Upper lobe of left lung (tissue), 4 donors: ENCODE measurements at regions not wholly inside any gene's neighbourhood (a gene's known extent, or its start where the extent isn't known, plus 50 kb on each side); places are given as distances from the start of the nearest gene placed in this dataset.
"Not testable (repeated sequence)": the region's sequence is repeated elsewhere in the genome, so short reads cannot be mapped to it uniquely, and the experiment has no call there.

Experiments
- EP300 ChIP-seq, 4 donors: sonication (generic); formaldehyde crosslinking; IDR thresholded peaks; one replicate each; pipeline ENCODE4 v1.5.1; 2017; ENCODE audit warnings: antibody characterized with exemption in 4 of 4, control low read depth in 2 of 4
- POLR2A ChIP-seq, 4 donors: fragments of 450-650 bp; IDR thresholded peaks; one replicate each; pipeline ENCODE4 v1.5.1; 2016 to 2017; ENCODE audit warnings: antibody characterized with exemption in 4 of 4, mild to moderate bottlenecking in 2 of 4
- POLR2AphosphoS5 ChIP-seq, 2 donors: sonication (generic); formaldehyde crosslinking; IDR thresholded peaks; one replicate each; pipeline ENCODE4 v1.5.1; 2017; ENCODE audit warnings: antibody characterized with exemption in 2 of 2
- TF ChIP-seq, protein P1 (sequence below), 6 experiments: fragments of 450-650 bp in 4 of 6; fragments of 200-600 bp in 2 of 6; sonication (generic) in 2 of 6; IDR thresholded peaks; one replicate each; pipeline ENCODE4 v1.5.1; 2016 to 2019; ENCODE audit warnings: antibody characterized with exemption in 6 of 6

- TF ChIP-seq, protein P1, sequence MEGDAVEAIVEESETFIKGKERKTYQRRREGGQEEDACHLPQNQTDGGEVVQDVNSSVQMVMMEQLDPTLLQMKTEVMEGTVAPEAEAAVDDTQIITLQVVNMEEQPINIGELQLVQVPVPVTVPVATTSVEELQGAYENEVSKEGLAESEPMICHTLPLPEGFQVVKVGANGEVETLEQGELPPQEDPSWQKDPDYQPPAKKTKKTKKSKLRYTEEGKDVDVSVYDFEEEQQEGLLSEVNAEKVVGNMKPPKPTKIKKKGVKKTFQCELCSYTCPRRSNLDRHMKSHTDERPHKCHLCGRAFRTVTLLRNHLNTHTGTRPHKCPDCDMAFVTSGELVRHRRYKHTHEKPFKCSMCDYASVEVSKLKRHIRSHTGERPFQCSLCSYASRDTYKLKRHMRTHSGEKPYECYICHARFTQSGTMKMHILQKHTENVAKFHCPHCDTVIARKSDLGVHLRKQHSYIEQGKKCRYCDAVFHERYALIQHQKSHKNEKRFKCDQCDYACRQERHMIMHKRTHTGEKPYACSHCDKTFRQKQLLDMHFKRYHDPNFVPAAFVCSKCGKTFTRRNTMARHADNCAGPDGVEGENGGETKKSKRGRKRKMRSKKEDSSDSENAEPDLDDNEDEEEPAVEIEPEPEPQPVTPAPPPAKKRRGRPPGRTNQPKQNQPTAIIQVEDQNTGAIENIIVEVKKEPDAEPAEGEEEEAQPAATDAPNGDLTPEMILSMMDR (IDR thresholded peaks at IDR 0.05) = not testable (repeated sequence)
- not testable (repeated sequence) for TF ChIP-seq POLR2AphosphoS5, POLR2A, EP300 (IDR thresholded peaks at IDR 0.05)
These were observed 381.8 kb upstream of the MIS18BP1 start for GRCh38 chr14:45634651-45635441.
